H9 (cell line): ENCODE measurements at regions not wholly inside any gene's neighbourhood (a gene's known extent, or its start where the extent isn't known, plus 50 kb on each side); places are given as distances from the start of the nearest gene placed in this dataset.

Experiments used
- DNase-seq: peaks from one replicate; pipeline ENCODE4 v3.0.0-alpha.2; 2017
- H2AFZ ChIP-seq: one replicate; pipeline ENCODE4 v1.6.1; 2013; ENCODE audit warnings: mild to moderate bottlenecking, low read length, control low read depth, moderate library complexity
- H2AK5ac ChIP-seq: 2 replicates; pipeline ENCODE4 v1.6.1; 2013; ENCODE audit warnings: low read length, control low read depth, mixed read lengths; ENCODE audit not compliant: insufficient read length
- H2BK120ac ChIP-seq: one replicate; pipeline ENCODE4 v1.6.1; 2013; ENCODE audit warnings: low read depth, mild to moderate bottlenecking, low read length, control low read depth, inconsistent platforms; ENCODE audit not compliant: poor library complexity, severe bottlenecking
- H2BK12ac ChIP-seq: 2 replicates; pipeline ENCODE4 v1.6.1; 2013; ENCODE audit warnings: low read length, control low read depth, mixed read lengths, low read depth; ENCODE audit not compliant: insufficient read length
- H2BK15ac ChIP-seq: 2 replicates; pipeline ENCODE4 v1.6.1; 2013; ENCODE audit warnings: low read depth, low read length, control low read depth
- H2BK20ac ChIP-seq: one replicate; pipeline ENCODE4 v1.6.1; 2013; ENCODE audit warnings: low read depth, mild to moderate bottlenecking, low read length, control low read depth, inconsistent platforms; ENCODE audit not compliant: poor library complexity, severe bottlenecking
- H2BK5ac ChIP-seq: 2 replicates; pipeline ENCODE4 v1.6.1; 2013; ENCODE audit warnings: low read length, control low read depth, mixed read lengths; ENCODE audit not compliant: insufficient read length
- H3K14ac ChIP-seq: 2 replicates; pipeline ENCODE4 v1.6.1; 2013; ENCODE audit warnings: low read length, control low read depth; ENCODE audit not compliant: insufficient read depth
- H3K18ac ChIP-seq: 2 replicates; pipeline ENCODE4 v1.6.1; 2013; ENCODE audit warnings: low read depth, mild to moderate bottlenecking, mixed read lengths, low read length, control low read depth; ENCODE audit not compliant: insufficient read length
- H3K23ac ChIP-seq: 2 replicates; pipeline ENCODE4 v1.6.1; 2013; ENCODE audit warnings: low read length, control low read depth, mixed read lengths, low read depth; ENCODE audit not compliant: insufficient read length
- H3K23me2 ChIP-seq: 2 replicates; pipeline ENCODE4 v1.6.1; 2013; ENCODE audit warnings: low read depth, mild to moderate bottlenecking, mixed read lengths, low read length, control low read depth; ENCODE audit not compliant: insufficient read length, poor library complexity, severe bottlenecking
- H3K27ac ChIP-seq: 2 replicates; pipeline ENCODE4 v1.5.1; 2013; ENCODE audit warnings: low read length, control low read depth, mixed read lengths, low read depth; ENCODE audit not compliant: insufficient read length
- H3K27me3 ChIP-seq: 2 replicates; pipeline ENCODE4 v1.6.1; 2013; ENCODE audit warnings: low read length, control low read depth, inconsistent platforms; ENCODE audit not compliant: insufficient read depth
- H3K4ac ChIP-seq: 2 replicates; pipeline ENCODE4 v1.6.1; 2013; ENCODE audit warnings: low read depth, mild to moderate bottlenecking, control low read depth, inconsistent platforms, low read length, moderate library complexity
- H3K4me1 ChIP-seq: 2 replicates; pipeline ENCODE4 v1.6.1; 2013; ENCODE audit warnings: low read length, control low read depth, inconsistent platforms; ENCODE audit not compliant: insufficient read depth
- H3K4me2 ChIP-seq: 2 replicates; pipeline ENCODE4 v1.6.1; 2013; ENCODE audit warnings: low read length, control low read depth, mixed read lengths; ENCODE audit not compliant: insufficient read length, insufficient read depth
- H3K56ac ChIP-seq: 2 replicates; pipeline ENCODE4 v1.6.1; 2013; ENCODE audit warnings: low read depth, mild to moderate bottlenecking, mixed read lengths, low read length, control low read depth; ENCODE audit not compliant: insufficient read length
- H3K79me1 ChIP-seq: 2 replicates; pipeline ENCODE4 v1.6.1; 2013; ENCODE audit warnings: low read depth, mild to moderate bottlenecking, moderate library complexity, low read length, control low read depth, inconsistent platforms; ENCODE audit not compliant: insufficient read depth, poor library complexity, severe bottlenecking
- H3K79me2 ChIP-seq: 2 replicates; pipeline ENCODE4 v1.6.1; 2013; ENCODE audit warnings: low read length, control low read depth, inconsistent platforms; ENCODE audit not compliant: insufficient read depth
- H3K9ac ChIP-seq: 2 replicates; pipeline ENCODE4 v1.6.1; 2013; ENCODE audit warnings: low read length, control low read depth, mixed read lengths; ENCODE audit not compliant: insufficient read length; ENCODE audit errors: extremely low read depth
- H3K9me3 ChIP-seq: one replicate; pipeline ENCODE4 v1.6.1; 2013; ENCODE audit warnings: low read depth, low read length, inconsistent platforms; ENCODE audit not compliant: control insufficient read depth
- H3T11ph ChIP-seq: one replicate; pipeline ENCODE4 v1.6.1; 2013; ENCODE audit warnings: mild to moderate bottlenecking, low read length, control low read depth, inconsistent platforms
- H4K20me1 ChIP-seq: one replicate; pipeline ENCODE4 v1.6.1; 2013; ENCODE audit not compliant: control insufficient read depth, insufficient read length, insufficient read depth
- H4K5ac ChIP-seq: 2 replicates; pipeline ENCODE4 v1.6.1; 2013; ENCODE audit warnings: low read depth, mild to moderate bottlenecking, mixed read lengths, low read length, control low read depth; ENCODE audit not compliant: insufficient read length
- H4K8ac ChIP-seq: replicated peaks from 2 replicates; pipeline ENCODE4 v1.6.1; 2013; ENCODE audit warnings: low read length, control low read depth, mixed read lengths, low read depth; ENCODE audit not compliant: insufficient read length
- H4K91ac ChIP-seq: 2 replicates; pipeline ENCODE4 v1.6.1; 2013; ENCODE audit warnings: low read depth, mild to moderate bottlenecking, moderate library complexity, mixed read lengths, low read length, control low read depth; ENCODE audit not compliant: insufficient read length
- H3K27ac Mint-ChIP-seq, 3 experiments: 2 replicates in 2 of 3; 3 replicates in 1 of 3; pipeline ENCODE4 v1.8.0; 2020 to 2021; ENCODE audit warnings: mixed read lengths in 3 of 3, mild to moderate bottlenecking in 1 of 3, moderate library complexity in 1 of 3
- H3K27me3 Mint-ChIP-seq: 2 replicates; pipeline ENCODE4 v1.8.0; 2021; ENCODE audit warnings: low read depth, mild to moderate bottlenecking, moderate library complexity, mixed read lengths
- H3K36me3 Mint-ChIP-seq, 3 experiments: 2 replicates in 2 of 3; 3 replicates in 1 of 3; pipeline ENCODE4 v1.8.0; 2020 to 2021; ENCODE audit warnings: low read depth in 3 of 3, mixed read lengths in 3 of 3; ENCODE audit not compliant: insufficient read depth in 1 of 3
- H3K4me1 Mint-ChIP-seq, 2 experiments: 2 replicates each; pipeline ENCODE4 v1.8.0; 2020; ENCODE audit warnings: mixed read lengths in 2 of 2
- H3K4me3 Mint-ChIP-seq, 2 experiments: 2 replicates in 1 of 2; 3 replicates in 1 of 2; pipeline ENCODE4 v1.8.0; 2020 to 2021; ENCODE audit warnings: mild to moderate bottlenecking in 2 of 2, mixed read lengths in 2 of 2, moderate library complexity in 1 of 2
- H3K9me3 Mint-ChIP-seq, 2 experiments: 2 replicates in 1 of 2; 3 replicates in 1 of 2; pipeline ENCODE4 v1.8.0; 2020; ENCODE audit warnings: mild to moderate bottlenecking in 2 of 2, mixed read lengths in 2 of 2, moderate library complexity in 1 of 2
- CTCF ChIP-seq: fragments of 200-600 bp; sonication (generic); conservative IDR thresholded peaks from 3 replicates; pipeline ENCODE4 v1.8.0; 2021; ENCODE audit warnings: antibody characterized with exemption, mild to moderate bottlenecking
- WGBS: extraction: QIAGEN DNeasy Blood & Tissue Kit; methylation state at CpG from one replicate; pipeline ENCODE4 v1.1.7; 2013; ENCODE audit warnings: missing lambda C conversion rate, low lambda C conversion rate, mixed read lengths; ENCODE audit not compliant: insufficient read length; ENCODE audit errors: extremely low coverage; 5-methylcytosine and 5-hydroxymethylcytosine counted together

GRCh38 chr22:47561766-47562165 is 799.3 kb downstream of the TBC1D22A start:
- H3K79me2 ChIP-seq: no peaks in the 10 kb centered on the region
- H3K9me3 ChIP-seq: peaks cover 84% of the 10 kb centered on the region
- no peak overlapping the region for H3T11ph ChIP-seq
- no peak overlapping the region for H4K5ac ChIP-seq
- Mint-ChIP-seq H3K27me3 (peaks cover 9% of the 10 kb centered on the region), H3K27ac (no peak overlapping the region), H3K4me3 (no peak overlapping the region), H3K36me3 (peaks cover 8 to 52% (median 33%) of the 10 kb centered on the region in 3 experiments; a peak in 6 of 7 replicates), H3K4me1 (no peaks in the 10 kb centered on the region), H3K9me3 (peaks cover 63 to 99% of the 10 kb centered on the region in 2 experiments)
- no peak overlapping the region for H2BK5ac ChIP-seq
- H2BK15ac ChIP-seq: no peak overlapping the region
- no peak overlapping the region for H3K27ac ChIP-seq
- no peak overlapping the region for H2BK20ac ChIP-seq
- H2AFZ ChIP-seq: no peak overlapping the region
- H3K79me1 ChIP-seq: no peaks in the 10 kb centered on the region
- no peak overlapping the region for H3K4ac ChIP-seq
- no peak overlapping the region for H3K18ac ChIP-seq
- no peak overlapping the region for H2AK5ac ChIP-seq
- no peak overlapping the region for H2BK12ac ChIP-seq
- no peak overlapping the region for H4K91ac ChIP-seq
- H3K4me1 ChIP-seq: no peaks in the 10 kb centered on the region
- H2BK120ac ChIP-seq: no peak overlapping the region
- no CpG with 5 or more reads among the region's 5 CpGs for WGBS
- H4K20me1 ChIP-seq: no peaks in the 10 kb centered on the region
- no peak overlapping the region for H3K9ac ChIP-seq
- no peak for TF ChIP-seq CTCF
- no peak overlapping the region for H3K56ac ChIP-seq
- H3K4me2 ChIP-seq: no peak overlapping the region
- H3K23ac ChIP-seq: no peak overlapping the region
- no peak overlapping the region for H4K8ac ChIP-seq
- no peak overlapping the region for H3K14ac ChIP-seq
- no peaks in the 10 kb centered on the region for H3K23me2 ChIP-seq
- H3K27me3 ChIP-seq: no peaks in the 10 kb centered on the region
- no peak for DNase-seq
